ENCODE measurements at regions not wholly inside any gene's neighbourhood (a gene's known extent, or its start where the extent isn't known, plus 50 kb on each side); places are given as distances from the start of the nearest gene placed in this dataset.

- TF ChIP-seq ZNF318 (CRISPR knock-in tag; IDR thresholded peaks at IDR 0.05) (no peak), CEBPG (CRISPR knock-in tag; IDR thresholded peaks at IDR 0.05) (no peak), MLXIP (CRISPR knock-in tag; IDR thresholded peaks at IDR 0.05; ENCODE audit: borderline replicate concordance) (no peak), ZNF772 (CRISPR knock-in tag; IDR thresholded peaks at IDR 0.05) (no peak)
Measured at GRCh38 chr22:49079027-49079725, 748.5 kb downstream of the BRD1 start (continued).

Measured in HepG2 (cell line).